Endothelial cell of umbilical vein (primary cell): ENCODE measurements at regions not wholly inside any gene's neighbourhood (a gene's known extent, or its start where the extent isn't known, plus 50 kb on each side); places are given as distances from the start of the nearest gene placed in this dataset.

Experiments
- BruUV-seq: library from RNA; stranded (reverse); fragments of 400-500 nt; replicated peaks from 2 replicates; lab custom pipeline; 2021; lab: Mats Ljungman, UMichigan
- CTCF ChIA-PET: fragments of 300-600, 350-600 bp; sonication (Branson Sonifier 250); formaldehyde crosslinking; loops from one replicate; lab custom pipeline; 2021; ENCODE audit warnings: antibody characterized with exemption, inconsistent platforms; lab: Charles Lee
- POLR2A ChIA-PET: fragments of 300-600, 350-600 bp; sonication (Branson Sonifier 250); formaldehyde crosslinking; loops from one replicate; lab custom pipeline; 2021; ENCODE audit warnings: antibody characterized with exemption, inconsistent platforms; lab: Charles Lee
- DNase-seq: peaks from one replicate; pipeline ENCODE4 v3.0.0-alpha.2; 2011; ENCODE audit warnings: low read depth, low spot score
- FAIRE-seq: peaks from 2 replicates; lab custom pipeline; 2011; peaks lifted over from hg19 to GRCh38; lab: Jason Lieb, UNC
- H2AFZ ChIP-seq: 2 replicates; pipeline ENCODE4 v1.6.0; 2012; ENCODE audit warnings: low read depth, low read length, control low read depth, inconsistent platforms
- H3K27ac ChIP-seq: 2 replicates; pipeline ENCODE4 v1.5.1; 2011; ENCODE audit warnings: low read depth, mild to moderate bottlenecking, control low read depth, low read length, moderate library complexity; ENCODE audit not compliant: insufficient read depth
- H3K27me3 ChIP-seq, 2 experiments: 2 replicates each; pipeline versions ENCODE4 v1.6.0 to v1.6.1; 2011; ENCODE audit warnings: low read length in 2 of 2, mixed read lengths in 1 of 2; ENCODE audit not compliant: control insufficient read depth in 2 of 2, insufficient read depth in 2 of 2
- H3K36me3 ChIP-seq, 2 experiments: 2 replicates in 1 of 2; 3 replicates in 1 of 2; pipeline ENCODE4 v1.5.1; 2011; ENCODE audit warnings: low read length in 2 of 2, mild to moderate bottlenecking in 1 of 2, moderate library complexity in 1 of 2; ENCODE audit not compliant: control insufficient read depth in 2 of 2, insufficient read depth in 2 of 2; ENCODE audit errors: extremely low read depth in 1 of 2
- H3K4me1 ChIP-seq: 3 replicates; pipeline ENCODE4 v1.5.1; 2011; ENCODE audit warnings: mild to moderate bottlenecking, low read length; ENCODE audit not compliant: control insufficient read depth, insufficient read depth; ENCODE audit errors: extremely low read depth
- H3K4me2 ChIP-seq: 2 replicates; pipeline ENCODE4 v1.6.1; 2011; ENCODE audit warnings: low read length, control low read depth, mixed read lengths; ENCODE audit not compliant: insufficient read depth
- H3K4me3 ChIP-seq, 3 experiments: fragments of 200-600 bp in 1 of 3; sonication (generic), shearing (Covaris generic) in 1 of 3; replicated peaks in 1 of 3; 2 replicates each; pipeline ENCODE4 v1.5.1; 2011 to 2016; ENCODE audit warnings: control low read depth in 3 of 3, low read length in 3 of 3, mild to moderate bottlenecking in 2 of 3, inconsistent platforms in 1 of 3, low read depth in 1 of 3, moderate library complexity in 1 of 3; ENCODE audit not compliant: insufficient read depth in 1 of 3
- H3K79me2 ChIP-seq: 2 replicates; pipeline ENCODE4 v1.6.0; 2012; ENCODE audit warnings: low read length, inconsistent platforms; ENCODE audit not compliant: control insufficient read depth, insufficient read depth
- H3K9ac ChIP-seq: replicated peaks from 2 replicates; pipeline ENCODE3; 2011; ENCODE audit warnings: low read length, control low read depth; ENCODE audit not compliant: insufficient read depth; ENCODE audit errors: extremely low read depth
- H3K9me1 ChIP-seq: replicated peaks from 3 replicates; pipeline ENCODE4 v1.6.0; 2011; ENCODE audit warnings: mild to moderate bottlenecking, low read length; ENCODE audit not compliant: control insufficient read depth, insufficient read depth; ENCODE audit errors: extremely low read depth
- H3K9me3 ChIP-seq: replicated peaks from 2 replicates; pipeline ENCODE4 v1.5.1; 2012; ENCODE audit warnings: low read length, inconsistent platforms; ENCODE audit not compliant: control insufficient read depth, insufficient read depth
- H4K20me1 ChIP-seq: replicated peaks from 2 replicates; pipeline ENCODE3; 2011; ENCODE audit warnings: mild to moderate bottlenecking, low read length; ENCODE audit not compliant: control insufficient read depth, insufficient read depth; ENCODE audit errors: extremely low read depth
- CTCF ChIP-seq, 2 donors: IDR thresholded peaks; 1 replicate in 1 of 2; 2 replicates in 1 of 2; pipeline ENCODE4 v1.5.1; 2011; ENCODE audit warnings: low read length in 2 of 2, mild to moderate bottlenecking in 2 of 2, moderate library complexity in 2 of 2, control low read depth in 1 of 2, inconsistent platforms in 1 of 2, low read depth in 1 of 2; ENCODE audit not compliant: insufficient read depth in 1 of 2; ENCODE audit errors: extremely low read depth in 1 of 2
- EZH2 ChIP-seq: IDR thresholded peaks from 2 replicates; pipeline ENCODE4 v1.6.1; 2012; ENCODE audit warnings: borderline replicate concordance, low read depth, mild to moderate bottlenecking, moderate library complexity, low read length, inconsistent platforms; ENCODE audit not compliant: severe bottlenecking
- FOS ChIP-seq: IDR thresholded peaks from 2 replicates; pipeline ENCODE4 v1.6.1; 2011; ENCODE audit warnings: mild to moderate bottlenecking, low read length, moderate library complexity, borderline replicate concordance; ENCODE audit not compliant: insufficient read depth
- GATA2 ChIP-seq: IDR thresholded peaks from 2 replicates; pipeline ENCODE4 v1.7.0; 2011; ENCODE audit warnings: low read depth, mild to moderate bottlenecking, moderate library complexity, mixed read lengths, low read length; ENCODE audit not compliant: insufficient read length, insufficient read depth
- JUN ChIP-seq: IDR thresholded peaks from 2 replicates; pipeline ENCODE4 v1.6.1; 2011; ENCODE audit warnings: borderline replicate concordance, low read depth; ENCODE audit not compliant: insufficient read length, insufficient read depth
- MYC ChIP-seq: IDR thresholded peaks from one replicate; pipeline ENCODE4 v1.6.1; 2011; ENCODE audit warnings: mild to moderate bottlenecking, low read depth, low read length
- POLR2A ChIP-seq: IDR thresholded peaks from 2 replicates; pipeline ENCODE4 v1.6.1; 2012; ENCODE audit warnings: low read depth, mild to moderate bottlenecking, control low read depth, low read length
- POLR2AphosphoS5 ChIP-seq: IDR thresholded peaks from 2 replicates; pipeline ENCODE4 v1.6.1; 2012; ENCODE audit warnings: low read depth, mild to moderate bottlenecking, control low read depth, low read length, moderate library complexity; ENCODE audit not compliant: insufficient read depth
- dilution Hi-C: fragments of 300-500 bp; cut with MboI; formaldehyde crosslinking; loops from one replicate; pipeline ENCODE4 v1.15.0; 2019; ENCODE audit warnings: low sequenced_read_pairs; ENCODE audit not compliant: extremely low pct_ligation_motif_present
- intact Hi-C: fragments of 100-400 bp; cut with micrococcal nuclease; formaldehyde crosslinking; loops from one replicate; pipeline ENCODE4 v1.10.0; 2022
- TF ChIP-seq, protein P1 (sequence below): IDR thresholded peaks from 2 replicates; pipeline ENCODE4 v1.6.1; 2011; ENCODE audit not compliant: insufficient read depth, insufficient read length

GRCh38 chr1:78426408-78426807 lies 64.4 kb upstream of the PTGFR start:
- TF ChIP-seq POLR2A (no peak), MYC (no peak), GATA2 (no peak), FOS (no peak), POLR2AphosphoS5 (no peak), EZH2 (no peak), JUN (no peak), CTCF (IDR thresholded peaks at IDR 0.05; ENCODE audit: extremely low read depth in 1 of 2, insufficient read depth in 1 of 2, low read depth in 1 of 2, low read length in 2 of 2) (no peak)
- TF ChIP-seq, protein P1, sequence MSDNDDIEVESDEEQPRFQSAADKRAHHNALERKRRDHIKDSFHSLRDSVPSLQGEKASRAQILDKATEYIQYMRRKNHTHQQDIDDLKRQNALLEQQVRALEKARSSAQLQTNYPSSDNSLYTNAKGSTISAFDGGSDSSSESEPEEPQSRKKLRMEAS: no peak
- ChIA-PET POLR2A (no interaction called here), CTCF (interaction anchor here (0.8 to 2.1 kb wide), 5 partner anchors 11 to 194 kb away, joined by 3 to 7 read pairs (median 4); no protein-coding TSS in a partner anchor)
- BruUV-seq: no TSS peak
- no peak for DNase-seq
- H3K79me2 ChIP-seq: no peaks in the 10 kb centered on the region
- dilution Hi-C loops: no loop called here
- H3K27me3 ChIP-seq: peaks cover 0 to 15% of the 10 kb centered on the region in 2 experiments
- H4K20me1 ChIP-seq: no peaks in the 10 kb centered on the region
- intact Hi-C loops: no loop called here
- H3K9ac ChIP-seq: no peak overlapping the region
- H3K9me3 ChIP-seq: no peaks in the 10 kb centered on the region
- no peak overlapping the region for H3K4me3 ChIP-seq
- no peaks in the 10 kb centered on the region for H3K9me1 ChIP-seq
- no peak overlapping the region for H3K27ac ChIP-seq
- FAIRE-seq: no peak
- no peak overlapping the region for H3K4me2 ChIP-seq
- no peaks in the 10 kb centered on the region for H3K4me1 ChIP-seq
- no peaks in the 10 kb centered on the region for H3K36me3 ChIP-seq
- H2AFZ ChIP-seq: no peak overlapping the region
